Breast epithelium (tissue), 4 donors: ENCODE measurements at regions not wholly inside any gene's neighbourhood (a gene's known extent, or its start where the extent isn't known, plus 50 kb on each side); places are given as distances from the start of the nearest gene placed in this dataset.

Experiments used
- DNase-seq, 2 donors: peaks; one replicate each; pipeline ENCODE4 v3.0.0-alpha.2; 2019; ENCODE audit warnings: low spot score in 2 of 2
- H3K27ac ChIP-seq, 2 donors: fragments of 200-600 bp; sonication (generic) in 1 of 2; one replicate each; pipeline ENCODE4 v1.5.1; 2016 to 2019; ENCODE audit warnings: mild to moderate bottlenecking in 1 of 2
- H3K27me3 ChIP-seq, 2 donors: fragments of 200-600 bp; sonication (generic) in 1 of 2; one replicate each; pipeline versions ENCODE4 v1.5.1 to v1.6.0; 2017 to 2019; ENCODE audit warnings: control low read depth in 1 of 2, mild to moderate bottlenecking in 1 of 2
- H3K36me3 ChIP-seq: fragments of 200-600 bp; one replicate; pipeline ENCODE4 v1.5.1; 2019
- H3K4me1 ChIP-seq, 2 donors: fragments of 200-600 bp; sonication (generic); one replicate each; pipeline ENCODE4 v1.5.1; 2016 to 2019; ENCODE audit warnings: control low read depth in 1 of 2
- H3K4me3 ChIP-seq, 3 donors: fragments of 200-600 bp; sonication (generic); 1 replicate in 2 of 3; 2 replicates in 1 of 3; pipeline ENCODE4 v1.5.1; 2016 to 2019; ENCODE audit warnings: mild to moderate bottlenecking in 3 of 3, moderate library complexity in 2 of 3
- H3K9me3 ChIP-seq, 2 donors: fragments of 200-600 bp; sonication (generic) in 1 of 2; one replicate each; pipeline ENCODE4 v1.5.1; 2016 to 2019; ENCODE audit warnings: control low read depth in 1 of 2
- POLR2A ChIP-seq: fragments of 450-650 bp; IDR thresholded peaks from one replicate; pipeline ENCODE4 v1.6.1; 2016; ENCODE audit warnings: antibody characterized with exemption, mild to moderate bottlenecking, moderate library complexity
- POLR2AphosphoS5 ChIP-seq, 3 donors: sonication (generic); formaldehyde crosslinking; IDR thresholded peaks; one replicate each; pipeline ENCODE4 v1.6.1; 2017; ENCODE audit warnings: antibody characterized with exemption in 3 of 3
- intact Hi-C: fragments of 100-400 bp; cut with DNase I; formaldehyde crosslinking; loops from one replicate; pipeline ENCODE4 v1.15.1; 2023; ENCODE audit warnings: low total_unique reads
- TF ChIP-seq, protein P1 (sequence below), 3 donors: fragments of 450-650 bp; IDR thresholded peaks; one replicate each; pipeline ENCODE4 v1.5.1; 2016 to 2017; ENCODE audit warnings: antibody characterized with exemption in 3 of 3, mild to moderate bottlenecking in 3 of 3, moderate library complexity in 3 of 3

DNA sequence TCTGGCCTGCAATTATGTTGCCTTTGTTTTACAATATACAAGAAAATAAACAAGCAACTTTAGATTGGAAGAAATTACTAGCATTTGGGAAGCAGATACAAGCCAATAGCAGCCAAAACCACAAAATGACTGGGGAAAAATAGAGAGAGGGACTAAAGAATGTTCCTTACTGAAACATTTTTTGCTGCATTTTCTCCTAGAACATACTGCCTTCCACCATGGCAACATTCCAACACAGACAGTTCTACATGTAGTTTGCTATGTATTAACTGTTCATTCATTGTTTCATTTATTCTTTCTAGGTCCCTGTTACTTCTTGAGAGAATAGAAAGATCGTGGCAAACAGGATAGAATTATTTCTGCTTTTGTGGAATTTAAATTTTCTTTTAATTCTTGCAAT is 530.2 kb downstream of the RPS29 start:
- no peak for DNase-seq
- intact Hi-C loops, result no loop called here
- TF ChIP-seq, protein P1, sequence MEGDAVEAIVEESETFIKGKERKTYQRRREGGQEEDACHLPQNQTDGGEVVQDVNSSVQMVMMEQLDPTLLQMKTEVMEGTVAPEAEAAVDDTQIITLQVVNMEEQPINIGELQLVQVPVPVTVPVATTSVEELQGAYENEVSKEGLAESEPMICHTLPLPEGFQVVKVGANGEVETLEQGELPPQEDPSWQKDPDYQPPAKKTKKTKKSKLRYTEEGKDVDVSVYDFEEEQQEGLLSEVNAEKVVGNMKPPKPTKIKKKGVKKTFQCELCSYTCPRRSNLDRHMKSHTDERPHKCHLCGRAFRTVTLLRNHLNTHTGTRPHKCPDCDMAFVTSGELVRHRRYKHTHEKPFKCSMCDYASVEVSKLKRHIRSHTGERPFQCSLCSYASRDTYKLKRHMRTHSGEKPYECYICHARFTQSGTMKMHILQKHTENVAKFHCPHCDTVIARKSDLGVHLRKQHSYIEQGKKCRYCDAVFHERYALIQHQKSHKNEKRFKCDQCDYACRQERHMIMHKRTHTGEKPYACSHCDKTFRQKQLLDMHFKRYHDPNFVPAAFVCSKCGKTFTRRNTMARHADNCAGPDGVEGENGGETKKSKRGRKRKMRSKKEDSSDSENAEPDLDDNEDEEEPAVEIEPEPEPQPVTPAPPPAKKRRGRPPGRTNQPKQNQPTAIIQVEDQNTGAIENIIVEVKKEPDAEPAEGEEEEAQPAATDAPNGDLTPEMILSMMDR (IDR thresholded peaks at IDR 0.05), result no peak
- TF ChIP-seq POLR2A (no peak), POLR2AphosphoS5 (IDR thresholded peaks at IDR 0.05) (no peak)
- no peaks in the 10 kb centered on the region for H3K27me3 ChIP-seq
- H3K36me3 ChIP-seq, result no peaks in the 10 kb centered on the region
- H3K4me3 ChIP-seq, result no peak overlapping the region
- H3K9me3 ChIP-seq, result no peaks in the 10 kb centered on the region
- no peaks in the 10 kb centered on the region for H3K4me1 ChIP-seq
- H3K27ac ChIP-seq, result no peak overlapping the region

DNA sequence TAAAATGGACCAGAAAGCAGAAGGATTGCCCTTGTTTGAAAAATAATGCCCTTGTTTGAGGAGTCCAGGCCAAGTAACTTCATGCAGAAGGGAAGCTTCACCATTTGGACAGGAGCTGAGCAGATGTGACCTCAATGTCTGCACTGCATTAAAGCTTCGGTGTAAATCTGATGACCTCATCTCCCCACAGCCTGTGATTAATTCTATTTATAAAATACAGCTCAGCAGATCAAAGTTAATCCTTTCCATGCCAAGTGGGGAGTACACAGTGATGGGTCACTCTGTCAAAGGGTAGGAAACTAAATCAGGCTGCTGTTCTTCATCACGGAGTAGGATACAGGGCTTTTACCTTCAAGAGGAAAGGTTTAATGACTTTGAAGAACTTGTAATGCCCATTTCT is 533.7 kb downstream of the RPS29 start:
- H3K27ac ChIP-seq, result no peak overlapping the region
- TF ChIP-seq, protein P1 (IDR thresholded peaks at IDR 0.05), result no peak
- no peak for TF ChIP-seq POLR2A
- TF ChIP-seq POLR2AphosphoS5 (IDR thresholded peaks at IDR 0.05), result no peak
- H3K4me1 ChIP-seq, result no peaks in the 10 kb centered on the region
- H3K27me3 ChIP-seq, result no peaks in the 10 kb centered on the region
- DNase-seq, result no peak
- H3K9me3 ChIP-seq, result no peaks in the 10 kb centered on the region
- H3K4me3 ChIP-seq, result no peak overlapping the region
- no peaks in the 10 kb centered on the region for H3K36me3 ChIP-seq
- intact Hi-C loops, result no loop called here

DNA sequence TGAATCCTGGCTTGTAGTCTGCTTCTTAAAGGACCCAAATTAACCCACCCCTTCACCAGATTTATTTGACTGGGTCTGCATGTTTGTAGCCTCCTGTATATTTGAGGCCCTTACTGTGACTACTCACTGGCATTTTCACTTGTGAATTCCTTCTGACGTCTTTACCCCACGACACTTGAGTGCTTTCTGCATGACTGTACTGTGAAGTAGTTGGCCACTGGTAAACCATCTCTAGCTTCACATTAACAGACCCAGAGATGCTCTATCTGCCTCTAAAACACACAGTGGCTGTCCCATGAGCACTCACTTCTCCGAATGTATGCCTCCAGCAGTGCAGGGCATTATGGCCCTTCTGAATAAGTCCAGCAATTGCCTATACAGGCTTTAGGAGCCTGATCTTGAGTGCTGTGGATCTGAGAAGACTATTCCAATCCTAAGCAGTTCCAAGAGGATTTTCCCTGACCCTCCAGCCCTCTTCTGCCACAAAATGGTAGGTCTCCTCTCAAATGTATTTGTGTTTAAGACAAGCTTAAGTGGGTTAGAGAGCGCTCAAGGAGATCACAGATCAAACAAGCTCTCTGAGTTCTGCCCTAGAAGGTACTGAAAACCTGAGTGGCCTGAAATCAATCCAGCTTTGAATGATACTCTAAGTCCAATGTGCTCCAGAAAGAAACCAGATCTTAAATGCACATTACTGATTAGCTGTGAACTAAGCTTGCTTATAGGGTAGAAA is 534.7 kb downstream of the RPS29 start:
- H3K27me3 ChIP-seq, result no peaks in the 10 kb centered on the region
- intact Hi-C loops, result no loop called here
- DNase-seq, result no peak
- no peak overlapping the region for H3K4me3 ChIP-seq
- H3K9me3 ChIP-seq, result no peaks in the 10 kb centered on the region
- no peaks in the 10 kb centered on the region for H3K4me1 ChIP-seq
- H3K27ac ChIP-seq, result no peak overlapping the region
- TF ChIP-seq POLR2AphosphoS5 (IDR thresholded peaks at IDR 0.05) (no peak), POLR2A (no peak)
- TF ChIP-seq, protein P1 (IDR thresholded peaks at IDR 0.05), result no peak
- H3K36me3 ChIP-seq, result no peaks in the 10 kb centered on the region

DNA sequence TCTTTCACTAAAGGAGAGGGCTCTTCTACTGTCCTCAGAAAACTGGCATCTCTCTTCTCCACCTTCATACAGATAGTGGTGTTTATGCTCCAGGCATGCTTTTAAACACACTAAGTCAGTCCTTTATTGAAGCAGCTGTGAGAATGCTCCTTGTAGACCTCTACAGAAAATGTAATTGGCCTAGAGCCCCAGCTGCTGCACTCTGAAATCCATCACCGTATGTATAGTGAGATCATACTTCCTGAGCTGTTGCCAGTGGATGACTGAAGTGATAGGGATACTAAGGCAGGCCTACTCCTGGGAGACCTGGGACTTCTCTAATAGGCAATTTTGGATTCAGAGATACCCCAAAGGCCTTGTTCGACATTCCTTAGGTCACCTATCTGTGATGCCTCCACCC is 535.4 kb downstream of the RPS29 start:
- DNase-seq, result no peak
- Histone ChIP-seq H3K4me3 (no peak overlapping the region), H3K9me3 (no peaks in the 10 kb centered on the region), H3K36me3 (no peaks in the 10 kb centered on the region), H3K4me1 (no peaks in the 10 kb centered on the region), H3K27ac (no peak overlapping the region), H3K27me3 (no peaks in the 10 kb centered on the region)
- intact Hi-C loops, result no loop called here
- TF ChIP-seq POLR2A (no peak), POLR2AphosphoS5 (IDR thresholded peaks at IDR 0.05) (no peak)
- TF ChIP-seq, protein P1 (IDR thresholded peaks at IDR 0.05), result no peak

DNA sequence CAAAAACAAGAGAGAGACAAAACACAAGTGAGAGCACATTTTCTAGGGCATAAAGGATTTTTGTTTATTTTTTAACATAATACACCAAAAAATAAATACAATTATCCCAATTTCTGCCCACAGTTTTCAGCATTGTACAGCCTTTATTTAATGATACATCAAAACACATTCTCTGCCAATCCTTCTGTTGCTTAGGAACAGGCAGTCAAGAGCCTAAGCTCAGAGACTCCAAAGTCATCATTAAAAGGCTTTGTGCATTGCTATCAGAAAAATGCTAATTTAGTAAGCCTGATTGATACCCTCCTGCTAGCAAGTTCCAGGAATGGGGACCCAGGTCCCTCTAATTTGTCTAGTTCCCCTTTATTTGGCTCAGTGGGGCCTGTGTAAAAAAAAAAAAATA is 536.5 kb downstream of the RPS29 start:
- Histone ChIP-seq H3K9me3 (no peaks in the 10 kb centered on the region), H3K27ac (no peak overlapping the region), H3K36me3 (no peaks in the 10 kb centered on the region), H3K4me1 (no peaks in the 10 kb centered on the region), H3K4me3 (no peak overlapping the region), H3K27me3 (no peaks in the 10 kb centered on the region)
- TF ChIP-seq POLR2A, result no peak
- DNase-seq, result no peak
- intact Hi-C loops, result no loop called here

DNA sequence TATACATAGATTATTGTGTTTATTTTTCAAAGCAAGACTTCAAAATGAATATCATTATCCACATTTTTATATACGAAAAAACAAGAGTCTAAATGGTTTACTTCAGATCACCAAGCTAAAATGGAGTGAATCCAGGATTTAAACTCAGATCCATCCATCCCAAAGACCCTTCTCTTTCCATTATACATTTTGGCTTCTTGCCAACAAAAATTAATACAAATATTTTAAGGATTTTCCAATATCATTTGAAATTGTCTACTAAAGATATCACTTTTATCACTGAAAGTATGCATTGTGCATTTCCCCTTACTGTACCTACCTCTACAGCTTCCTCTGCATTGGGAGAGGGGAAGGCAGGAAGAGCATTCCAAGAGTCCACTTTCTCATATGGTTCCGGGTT is 541.2 kb downstream of the RPS29 start:
- Histone ChIP-seq H3K9me3 (no peaks in the 10 kb centered on the region), H3K4me1 (no peaks in the 10 kb centered on the region), H3K4me3 (no peak overlapping the region), H3K27me3 (no peaks in the 10 kb centered on the region), H3K36me3 (no peaks in the 10 kb centered on the region), H3K27ac (no peak overlapping the region)
- no peak for DNase-seq
- intact Hi-C loops, result no loop called here
- TF ChIP-seq POLR2A (no peak), POLR2AphosphoS5 (IDR thresholded peaks at IDR 0.05) (no peak)
- TF ChIP-seq, protein P1 (IDR thresholded peaks at IDR 0.05), result no peak
